Tibial artery (tissue), 4 donors: ENCODE measurements at regions not wholly inside any gene's neighbourhood (a gene's known extent, or its start where the extent isn't known, plus 50 kb on each side); places are given as distances from the start of the nearest gene placed in this dataset.
A peak's percentile ranks its signal among the peaks of the same experiment; 100 is the strongest.
"Not testable (repeated sequence)": the region's sequence is repeated elsewhere in the genome, so short reads cannot be mapped to it uniquely, and the experiment has no call there.

Source experiments
- DNase-seq, 2 donors: peaks; one replicate each; pipeline ENCODE4 v3.0.0-alpha.2; 2019
- H3K27ac ChIP-seq, 2 donors: fragments of 200-600 bp; sonication (generic) in 1 of 2; 1 replicate in 1 of 2; 2 replicates in 1 of 2; pipeline ENCODE4 v1.5.1; 2018 to 2019; ENCODE audit warnings: mild to moderate bottlenecking in 1 of 2
- H3K27me3 ChIP-seq, 2 donors: fragments of 200-600 bp; sonication (generic) in 1 of 2; one replicate each; pipeline versions ENCODE4 v1.5.1 to v1.6.0; 2016 to 2019
- H3K36me3 ChIP-seq, 3 donors: fragments of 200-600 bp; sonication (generic) in 2 of 3; one replicate each; pipeline ENCODE4 v1.5.1; 2016 to 2019; ENCODE audit warnings: mild to moderate bottlenecking in 2 of 3
- H3K4me1 ChIP-seq, 4 donors: fragments of 200-600 bp; sonication (generic) in 2 of 4; 1 replicate in 3 of 4; 2 replicates in 1 of 4; pipeline ENCODE4 v1.5.1; 2016 to 2019
- H3K4me3 ChIP-seq, 2 donors: fragments of 200-600 bp; sonication (generic) in 1 of 2; 1 replicate in 1 of 2; 2 replicates in 1 of 2; pipeline ENCODE4 v1.5.1; 2018 to 2019; ENCODE audit warnings: mild to moderate bottlenecking in 2 of 2
- H3K9me3 ChIP-seq, 3 donors: fragments of 200-600 bp; sonication (generic) in 1 of 3; one replicate each; pipeline ENCODE4 v1.5.1; 2016 to 2019
- CTCF ChIP-seq, 2 experiments: fragments of 200-600 bp in 1 of 2; fragments of 450-650 bp in 1 of 2; IDR thresholded peaks; one replicate each; pipeline ENCODE4 v1.5.1; 2017 to 2019; ENCODE audit warnings: antibody characterized with exemption in 2 of 2, mild to moderate bottlenecking in 1 of 2, moderate library complexity in 1 of 2
- intact Hi-C: fragments of 100-400 bp; cut with DNase I; formaldehyde crosslinking; loops from one replicate; pipeline ENCODE4 v1.15.0; 2023; ENCODE audit warnings: low total_unique reads

- no peak overlapping the region for H3K27ac ChIP-seq
Measured at GRCh38 chr11:90428836-90429235, 206.0 kb upstream of the CHORDC1 start.

GRCh38 chr11:90426442-90426841 is 203.6 kb upstream of the CHORDC1 start:
- Histone ChIP-seq H3K36me3 (no peaks in the 10 kb centered on the region), H3K4me3 (no peak overlapping the region), H3K9me3 (no peaks in the 10 kb centered on the region), H3K27me3 (no peaks in the 10 kb centered on the region), H3K27ac (no peak overlapping the region), H3K4me1 (peaks cover 0 to 12% (median 4%) of the 10 kb centered on the region in 4 donors)
- intact Hi-C loops, result no loop called here
- no peak for DNase-seq
- TF ChIP-seq CTCF (IDR thresholded peaks at IDR 0.05), result no peak

More at GRCh38 chr11:90428836-90429235, 206.0 kb upstream of the CHORDC1 start:
- intact Hi-C loops, result no loop called here
- no peaks in the 10 kb centered on the region for H3K9me3 ChIP-seq
- no peaks in the 10 kb centered on the region for H3K27me3 ChIP-seq
- no peaks in the 10 kb centered on the region for H3K36me3 ChIP-seq
- no peak overlapping the region for H3K4me3 ChIP-seq
- H3K4me1 ChIP-seq, result no peaks in the 10 kb centered on the region
- no peak for TF ChIP-seq CTCF (IDR thresholded peaks at IDR 0.05)
- DNase-seq, result no peak

DNA sequence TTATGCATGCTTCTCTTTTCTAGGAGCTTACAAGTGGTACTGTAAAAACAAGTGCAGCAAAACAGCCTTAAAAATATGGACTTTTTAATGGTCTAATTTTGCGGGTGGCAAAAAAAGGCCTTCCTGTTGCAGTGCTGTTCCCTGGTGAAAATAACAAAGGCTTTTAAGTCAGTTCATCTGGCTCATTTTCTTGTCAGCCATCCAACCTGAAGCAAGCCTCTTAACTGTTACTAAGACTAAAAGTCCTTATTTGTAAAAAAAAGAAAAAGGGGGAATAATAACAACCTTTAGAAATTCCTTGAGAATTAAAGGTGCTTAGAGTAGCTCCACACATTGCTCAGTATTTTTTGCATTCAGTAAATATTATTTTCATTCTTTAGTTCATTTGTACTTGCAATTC is 200.5 kb upstream of the CHORDC1 start:
- Histone ChIP-seq H3K27ac (peak overlapping the region in 1 of 2 donors; percentile 25), H3K4me3 (no peak overlapping the region), H3K4me1 (peaks cover 0 to 12% (median 4%) of the 10 kb centered on the region in 4 donors), H3K36me3 (no peaks in the 10 kb centered on the region), H3K27me3 (no peaks in the 10 kb centered on the region), H3K9me3 (no peaks in the 10 kb centered on the region)
- no peak for DNase-seq
- intact Hi-C loops, result no loop called here
- no peak for TF ChIP-seq CTCF (IDR thresholded peaks at IDR 0.05)

- Histone ChIP-seq H3K27ac (peak overlapping the region in 1 of 2 donors; percentile 25), H3K4me1 (peaks cover 0 to 12% (median 4%) of the 10 kb centered on the region in 4 donors)
- DNase-seq, intact Hi-C loops, H3K36me3 ChIP-seq, H3K9me3 ChIP-seq, H3K27me3 ChIP-seq, H3K4me3 ChIP-seq: not testable (repeated sequence)
Measured at GRCh38 chr11:90422787-90423186, 199.9 kb upstream of the CHORDC1 start.

DNA sequence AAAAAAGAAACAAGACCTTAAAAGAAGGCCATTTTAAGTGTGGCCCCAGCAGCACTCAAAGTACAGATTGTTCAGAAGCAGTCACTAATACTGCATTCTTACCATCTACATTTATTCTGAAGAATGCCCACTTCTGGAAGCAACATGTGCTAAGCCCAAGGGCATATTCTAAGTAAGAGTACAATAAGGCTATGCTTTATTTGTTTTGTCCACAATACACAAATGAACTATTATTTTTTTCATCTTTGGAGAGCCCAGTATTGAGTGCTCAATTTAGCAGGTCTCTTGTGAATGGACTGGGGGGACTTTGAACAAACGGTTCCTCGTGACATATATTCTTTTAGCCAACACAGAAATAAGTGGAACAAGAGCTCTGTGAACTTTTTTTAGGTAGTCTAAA is 191.4 kb upstream of the CHORDC1 start:
- no peak overlapping the region for H3K4me3 ChIP-seq
- H3K27ac ChIP-seq, result no peak overlapping the region
- no peaks in the 10 kb centered on the region for H3K36me3 ChIP-seq
- H3K27me3 ChIP-seq, result no peaks in the 10 kb centered on the region
- intact Hi-C loops, result no loop called here
- no peak for TF ChIP-seq CTCF (IDR thresholded peaks at IDR 0.05)
- no peaks in the 10 kb centered on the region for H3K9me3 ChIP-seq
- no peaks in the 10 kb centered on the region for H3K4me1 ChIP-seq
- no peak for DNase-seq

DNA sequence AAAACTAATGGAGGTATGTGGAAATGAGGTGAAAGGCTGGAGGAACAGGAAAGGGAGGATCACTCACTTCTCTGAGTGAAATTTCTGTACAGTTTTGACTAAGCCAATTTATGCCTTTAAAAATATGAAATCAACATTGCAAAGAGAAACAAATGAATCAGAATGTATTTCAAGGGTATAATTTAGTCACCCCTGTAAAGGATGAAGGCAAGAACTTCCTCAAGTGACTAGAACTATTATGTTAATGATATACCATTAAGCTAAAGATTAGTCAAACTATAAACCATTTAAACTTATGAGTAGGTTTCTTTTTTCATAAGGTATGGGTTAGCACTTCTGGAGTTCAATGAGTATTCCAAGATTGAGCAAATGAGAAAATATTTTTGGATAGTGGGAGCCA is 184.5 kb upstream of the CHORDC1 start:
- Histone ChIP-seq H3K27me3 (no peaks in the 10 kb centered on the region), H3K27ac (no peak overlapping the region), H3K4me1 (no peaks in the 10 kb centered on the region), H3K9me3 (no peaks in the 10 kb centered on the region), H3K36me3 (no peaks in the 10 kb centered on the region), H3K4me3 (no peak overlapping the region)
- DNase-seq, result no peak
- intact Hi-C loops, result no loop called here
- no peak for TF ChIP-seq CTCF (IDR thresholded peaks at IDR 0.05)
